HFFc6 (cell line): ENCODE measurements at regions not wholly inside any gene's neighbourhood (a gene's known extent, or its start where the extent isn't known, plus 50 kb on each side); places are given as distances from the start of the nearest gene placed in this dataset.

Source experiments
- DNase-seq: peaks from one replicate; pipeline ENCODE4 v3.0.0-alpha.2; 2018
- H3K27ac Mint-ChIP-seq: 2 replicates; pipeline ENCODE4 v1.8.0; 2020; ENCODE audit warnings: mild to moderate bottlenecking, mixed read lengths
- H3K27me3 Mint-ChIP-seq: 2 replicates; pipeline ENCODE4 v1.8.0; 2021; ENCODE audit warnings: mild to moderate bottlenecking, moderate library complexity, mixed read lengths; ENCODE audit not compliant: insufficient read depth
- H3K36me3 Mint-ChIP-seq: 2 replicates; pipeline ENCODE4 v1.8.0; 2021; ENCODE audit warnings: low read depth, mixed read lengths
- H3K4me1 Mint-ChIP-seq: 2 replicates; pipeline ENCODE4 v1.8.0; 2020; ENCODE audit warnings: low read depth, mixed read lengths
- H3K4me3 Mint-ChIP-seq: 2 replicates; pipeline ENCODE4 v1.8.0; 2020; ENCODE audit warnings: mild to moderate bottlenecking, moderate library complexity, mixed read lengths
- H3K9me3 Mint-ChIP-seq: 2 replicates; pipeline ENCODE4 v1.8.0; 2020; ENCODE audit warnings: mild to moderate bottlenecking, mixed read lengths
- CTCF ChIP-seq: fragments of 200-600 bp; sonication (generic); IDR thresholded peaks from 2 replicates; pipeline ENCODE4 v1.5.0; 2021; ENCODE audit warnings: antibody characterized with exemption, mild to moderate bottlenecking

DNA sequence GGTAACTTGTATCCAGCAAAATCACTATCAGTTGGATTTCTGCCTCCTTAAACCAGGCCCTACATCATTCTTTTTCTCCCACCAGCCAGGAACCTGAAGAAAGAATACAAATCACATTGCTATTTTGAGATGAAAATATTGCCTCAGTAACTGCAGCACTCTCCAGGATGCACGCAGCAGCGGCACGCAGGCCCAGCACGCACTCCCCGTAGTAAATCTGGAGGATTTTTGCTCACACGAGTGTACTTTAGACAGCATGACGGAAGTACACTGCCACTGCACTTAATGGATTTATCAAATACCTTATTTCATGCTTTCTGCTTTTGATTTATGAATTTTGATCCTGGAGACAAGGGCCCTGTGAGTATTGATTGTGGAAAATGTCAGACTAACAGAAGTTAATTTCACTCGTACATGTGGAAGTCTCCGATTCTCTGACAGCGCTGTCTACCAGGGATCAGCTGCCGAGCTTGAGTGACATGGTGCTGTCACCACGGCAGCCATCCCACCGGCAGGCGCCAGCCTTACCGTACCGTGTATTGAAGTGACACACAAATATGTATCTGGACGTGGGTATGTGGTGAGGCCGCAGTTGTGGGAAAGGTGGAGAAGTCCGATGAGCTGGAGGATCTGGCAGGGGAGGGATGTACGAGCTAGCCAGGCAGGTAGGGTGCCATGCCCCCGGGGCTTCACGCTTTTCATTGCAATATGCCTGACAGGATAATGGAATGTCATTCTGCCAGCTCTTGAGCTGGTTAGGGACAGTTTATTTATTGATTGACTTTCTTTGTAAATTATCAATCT is 863.7 kb downstream of the GALR1 start:
- no peak for TF ChIP-seq CTCF

DNA sequence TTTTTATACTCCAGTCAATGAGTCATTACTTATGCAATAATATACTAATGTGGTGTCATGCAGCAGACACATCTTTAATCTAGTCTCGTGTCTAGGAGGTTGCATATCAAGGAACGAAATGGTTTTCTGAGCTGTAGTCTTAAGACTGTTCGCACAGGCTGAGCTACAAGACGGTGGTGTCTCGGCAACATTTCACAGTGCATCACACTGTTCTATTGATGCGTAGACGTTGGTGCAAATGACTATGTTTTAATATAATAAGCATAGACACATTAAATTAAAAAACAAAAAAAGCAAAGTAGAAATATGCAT is 864.2 kb downstream of the GALR1 start:
- no peak for DNase-seq
- H3K36me3 Mint-ChIP-seq = no peaks in the 10 kb centered on the region; the same call in 1 of the 2 replicates
- H3K27me3 Mint-ChIP-seq = no peaks in the 10 kb centered on the region; the same call in 1 of the 2 replicates
- peaks cover 43% of the 10 kb centered on the region for H3K9me3 Mint-ChIP-seq
- H3K4me1 Mint-ChIP-seq = no peaks in the 10 kb centered on the region
- no peak for TF ChIP-seq CTCF
- no peak overlapping the region for H3K4me3 Mint-ChIP-seq
- no peak overlapping the region for H3K27ac Mint-ChIP-seq

More for the DNA sequence above, 863.7 kb downstream of the GALR1 start:
- no peak overlapping the region for H3K27ac Mint-ChIP-seq
- H3K4me1 Mint-ChIP-seq = no peaks in the 10 kb centered on the region
- no peak overlapping the region for H3K4me3 Mint-ChIP-seq
- H3K9me3 Mint-ChIP-seq = peaks cover 42% of the 10 kb centered on the region
- no peak for DNase-seq
- H3K27me3 Mint-ChIP-seq = no peaks in the 10 kb centered on the region; the same call in 1 of the 2 replicates
- no peaks in the 10 kb centered on the region; the same call in 1 of the 2 replicates for H3K36me3 Mint-ChIP-seq

GRCh38 chr18:78115896-78116561 is 863.6 kb upstream of the SALL3 start:
- TF ChIP-seq CTCF = no peak
- Mint-ChIP-seq H3K4me3 (no peak overlapping the region), H3K4me1 (no peaks in the 10 kb centered on the region), H3K36me3 (no peaks in the 10 kb centered on the region; the same call in 1 of the 2 replicates), H3K9me3 (peaks cover 44% of the 10 kb centered on the region), H3K27me3 (no peaks in the 10 kb centered on the region; the same call in 1 of the 2 replicates), H3K27ac (no peak overlapping the region)
- no peak for DNase-seq

- Mint-ChIP-seq H3K9me3 (peaks cover 82% of the 10 kb centered on the region), H3K27ac (no peak overlapping the region), H3K36me3 (peaks cover 24% of the 10 kb centered on the region), H3K4me3 (no peak overlapping the region), H3K4me1 (no peaks in the 10 kb centered on the region), H3K27me3 (no peaks in the 10 kb centered on the region; the same call in 1 of the 2 replicates)
- no peak for DNase-seq
- TF ChIP-seq CTCF = no peak
These were observed 856.3 kb upstream of the SALL3 start for GRCh38 chr18:78123144-78123909.

DNA sequence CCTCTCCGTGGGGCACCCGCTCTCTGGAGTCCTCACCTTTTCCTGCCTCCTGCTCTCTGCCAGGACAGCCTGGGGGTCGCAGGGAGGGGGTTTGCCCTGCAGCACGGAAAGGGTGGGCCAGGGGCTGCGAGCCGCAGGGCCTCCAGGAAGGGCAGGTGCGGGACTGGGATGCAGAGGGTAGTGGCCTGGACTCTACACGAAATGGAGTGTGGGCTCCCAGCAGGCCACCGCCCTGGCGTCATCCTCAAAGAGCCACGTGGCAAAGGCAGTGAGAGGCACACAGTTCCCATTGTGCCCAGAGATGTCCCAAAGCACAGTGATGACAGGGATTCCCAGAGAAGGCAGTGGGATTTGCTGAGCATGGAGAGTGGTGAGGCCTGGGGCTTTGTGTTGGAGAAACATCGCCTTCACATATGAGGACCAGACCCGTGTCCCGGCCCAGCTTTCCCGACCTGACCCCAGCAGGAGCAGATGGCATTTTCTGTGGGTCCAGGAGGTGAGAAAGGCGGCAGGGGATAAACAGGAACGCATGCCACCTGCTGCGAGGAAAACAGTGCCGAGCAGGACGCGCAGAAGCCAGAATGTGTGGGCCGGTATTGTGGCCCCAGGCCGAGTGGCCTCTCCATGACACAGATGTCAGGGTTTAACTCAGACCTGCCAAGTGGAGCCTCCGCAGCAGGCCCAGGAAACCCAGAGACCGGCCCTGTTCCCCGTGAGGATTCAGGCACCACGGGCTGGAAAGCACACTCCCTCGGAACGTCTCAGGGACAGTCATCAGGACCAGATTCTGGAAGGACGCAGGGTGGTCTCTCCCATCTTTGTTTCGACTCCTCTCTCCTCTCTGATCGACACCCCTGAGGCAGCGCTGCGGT is 855.5 kb upstream of the SALL3 start:
- TF ChIP-seq CTCF = no peak
- no peaks in the 10 kb centered on the region for H3K4me1 Mint-ChIP-seq
- no peak overlapping the region for H3K4me3 Mint-ChIP-seq
- H3K27ac Mint-ChIP-seq = no peak overlapping the region
- DNase-seq = no peak
- H3K36me3 Mint-ChIP-seq = peaks cover 26% of the 10 kb centered on the region
- peaks cover 82% of the 10 kb centered on the region for H3K9me3 Mint-ChIP-seq
- H3K27me3 Mint-ChIP-seq = no peaks in the 10 kb centered on the region; the same call in 1 of the 2 replicates
